Cardiac muscle cell (in vitro differentiated cells and primary cell): ENCODE measurements at regions not wholly inside any gene's neighbourhood (a gene's known extent, or its start where the extent isn't known, plus 50 kb on each side); places are given as distances from the start of the nearest gene placed in this dataset.

Source experiments
- DNase-seq, 2 donors: peaks; one replicate each; pipeline versions ENCODE4 v3.0.0 to v3.0.0-alpha.2; 2010 to 2017; ENCODE audit warnings: low read depth in 1 of 2, low spot score in 1 of 2
- H3K27ac ChIP-seq: fragments of 200-600 bp; sonication (generic); 2 replicates; pipeline ENCODE4 v1.5.1; 2016
- H3K27me3 ChIP-seq: fragments of 200-600 bp; sonication (generic); 2 replicates; pipeline ENCODE4 v1.6.0; 2016; ENCODE audit warnings: control low read depth
- H3K36me3 ChIP-seq: fragments of 200-600 bp; sonication (generic); 2 replicates; pipeline ENCODE4 v1.5.1; 2016; ENCODE audit warnings: control low read depth
- H3K4me1 ChIP-seq: fragments of 200-600 bp; sonication (generic); 2 replicates; pipeline ENCODE4 v1.8.1; 2017; ENCODE audit warnings: low read depth, mild to moderate bottlenecking, mixed run types
- H3K4me3 ChIP-seq: fragments of 200-600 bp; sonication (generic); 2 replicates; pipeline ENCODE4 v1.5.1; 2016; ENCODE audit warnings: mild to moderate bottlenecking
- H3K9me3 ChIP-seq: fragments of 200-600 bp; sonication (generic); 2 replicates; pipeline ENCODE4 v1.5.1; 2017; ENCODE audit warnings: low read depth, mild to moderate bottlenecking, control low read depth
- TF ChIP-seq, protein P1 (sequence below): IDR thresholded peaks from 2 replicates; pipeline ENCODE4 v1.5.1; 2012; ENCODE audit warnings: low read depth, mild to moderate bottlenecking, low read length

DNA sequence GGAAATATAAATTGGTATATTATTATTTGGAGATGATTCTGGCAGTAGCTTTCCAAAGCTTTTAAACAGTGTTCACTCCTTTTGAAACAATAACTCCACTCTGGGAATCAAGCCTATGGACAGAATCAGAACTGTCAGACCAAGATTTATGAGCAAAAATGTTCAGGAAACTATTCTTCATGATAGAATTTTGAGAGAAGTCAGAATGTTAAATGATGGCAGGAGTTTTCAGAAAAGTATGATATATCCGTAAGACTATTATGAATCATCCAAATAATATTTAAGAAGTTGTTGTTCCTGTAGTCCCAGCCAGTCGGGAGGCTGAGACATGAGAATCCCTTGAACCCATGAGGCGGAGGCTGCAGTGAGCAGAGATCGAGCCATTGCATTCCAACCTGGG lies 50.5 kb upstream of the ADGRG2 start:
- H3K4me3 ChIP-seq = no peak overlapping the region
- TF ChIP-seq, protein P1, sequence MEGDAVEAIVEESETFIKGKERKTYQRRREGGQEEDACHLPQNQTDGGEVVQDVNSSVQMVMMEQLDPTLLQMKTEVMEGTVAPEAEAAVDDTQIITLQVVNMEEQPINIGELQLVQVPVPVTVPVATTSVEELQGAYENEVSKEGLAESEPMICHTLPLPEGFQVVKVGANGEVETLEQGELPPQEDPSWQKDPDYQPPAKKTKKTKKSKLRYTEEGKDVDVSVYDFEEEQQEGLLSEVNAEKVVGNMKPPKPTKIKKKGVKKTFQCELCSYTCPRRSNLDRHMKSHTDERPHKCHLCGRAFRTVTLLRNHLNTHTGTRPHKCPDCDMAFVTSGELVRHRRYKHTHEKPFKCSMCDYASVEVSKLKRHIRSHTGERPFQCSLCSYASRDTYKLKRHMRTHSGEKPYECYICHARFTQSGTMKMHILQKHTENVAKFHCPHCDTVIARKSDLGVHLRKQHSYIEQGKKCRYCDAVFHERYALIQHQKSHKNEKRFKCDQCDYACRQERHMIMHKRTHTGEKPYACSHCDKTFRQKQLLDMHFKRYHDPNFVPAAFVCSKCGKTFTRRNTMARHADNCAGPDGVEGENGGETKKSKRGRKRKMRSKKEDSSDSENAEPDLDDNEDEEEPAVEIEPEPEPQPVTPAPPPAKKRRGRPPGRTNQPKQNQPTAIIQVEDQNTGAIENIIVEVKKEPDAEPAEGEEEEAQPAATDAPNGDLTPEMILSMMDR = no peak
- no peaks in the 10 kb centered on the region for H3K4me1 ChIP-seq
- H3K9me3 ChIP-seq = no peaks in the 10 kb centered on the region
- H3K27me3 ChIP-seq = no peaks in the 10 kb centered on the region
- no peaks in the 10 kb centered on the region for H3K36me3 ChIP-seq
- H3K27ac ChIP-seq = no peak overlapping the region
- no peak for DNase-seq

DNA sequence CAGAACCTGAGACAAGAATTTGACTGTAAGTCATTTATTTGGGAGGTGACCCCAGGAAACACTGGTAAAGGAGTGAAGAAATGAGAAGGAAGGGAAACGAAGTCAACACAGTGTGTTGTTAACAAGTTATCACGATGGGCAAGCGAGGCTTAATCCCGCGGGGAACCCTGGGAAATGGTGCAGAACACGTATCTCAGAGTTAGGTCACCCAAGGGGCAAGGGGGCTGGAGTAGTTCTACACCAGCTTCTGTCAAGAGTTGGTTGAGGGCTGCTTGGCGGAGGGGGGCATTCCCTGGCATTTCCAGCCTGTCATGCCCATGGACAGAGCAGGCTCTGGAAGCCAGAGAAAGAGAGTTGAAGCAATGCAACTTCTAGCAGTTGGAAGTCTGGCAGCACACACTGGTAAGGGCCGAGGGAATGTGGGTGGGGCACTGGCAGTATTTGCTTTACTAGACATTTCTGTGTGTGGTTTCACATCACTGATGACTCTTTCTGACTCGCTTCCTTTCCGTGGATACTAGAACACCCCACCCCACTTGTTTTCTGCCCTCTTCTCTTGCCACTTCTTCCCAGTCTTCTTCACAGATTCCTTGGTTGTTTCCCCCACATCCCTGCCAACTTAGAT lies 52.2 kb upstream of the ADGRG2 start:
- no peak overlapping the region for H3K27ac ChIP-seq
- DNase-seq = peak in 1 of 2 donors; percentile 12
- TF ChIP-seq, protein P1 = no peak
- H3K4me1 ChIP-seq = no peaks in the 10 kb centered on the region
- no peaks in the 10 kb centered on the region for H3K9me3 ChIP-seq
- no peaks in the 10 kb centered on the region for H3K27me3 ChIP-seq
- no peaks in the 10 kb centered on the region for H3K36me3 ChIP-seq
- no peak overlapping the region for H3K4me3 ChIP-seq

DNA sequence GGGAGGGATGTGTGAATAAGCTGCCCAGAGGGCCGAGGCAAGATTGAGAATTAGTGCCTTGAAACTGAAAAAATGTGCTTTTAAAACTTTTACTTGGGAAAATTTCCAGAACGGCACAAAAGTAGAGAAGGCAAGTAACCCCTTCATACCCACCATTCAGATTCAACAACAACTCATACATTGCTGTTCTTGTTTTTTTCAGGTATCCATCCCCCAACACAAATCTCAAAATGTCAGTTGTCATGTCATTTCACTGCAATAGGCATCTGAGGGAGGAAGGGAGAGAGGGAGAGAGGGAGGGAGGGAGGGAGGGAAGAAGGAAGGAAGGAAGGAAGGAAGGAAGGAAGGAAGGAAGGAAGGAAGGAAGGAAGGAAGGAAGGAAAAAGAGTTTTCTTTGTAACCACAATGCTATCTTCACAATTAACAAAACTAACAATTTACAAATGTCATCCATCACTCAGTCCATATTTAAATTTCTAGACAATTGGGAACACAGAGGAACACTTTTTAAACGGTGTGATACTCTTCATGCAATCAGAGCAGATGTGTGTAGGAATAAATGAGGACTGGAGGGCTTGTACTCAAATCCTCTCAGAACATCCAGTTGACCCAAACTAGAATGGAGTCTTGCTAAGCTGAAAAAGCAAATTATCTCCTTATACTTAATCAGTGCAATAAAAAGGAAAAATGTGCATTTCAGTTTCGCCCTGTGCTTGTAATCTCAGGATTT lies 54.8 kb upstream of the ADGRG2 start:
- H3K27ac ChIP-seq = no peak overlapping the region
- H3K27me3 ChIP-seq = no peaks in the 10 kb centered on the region
- no peak overlapping the region for H3K4me3 ChIP-seq
- no peaks in the 10 kb centered on the region for H3K36me3 ChIP-seq
- H3K4me1 ChIP-seq = no peaks in the 10 kb centered on the region
- TF ChIP-seq, protein P1 = no peak
- no peaks in the 10 kb centered on the region for H3K9me3 ChIP-seq
- no peak for DNase-seq

DNA sequence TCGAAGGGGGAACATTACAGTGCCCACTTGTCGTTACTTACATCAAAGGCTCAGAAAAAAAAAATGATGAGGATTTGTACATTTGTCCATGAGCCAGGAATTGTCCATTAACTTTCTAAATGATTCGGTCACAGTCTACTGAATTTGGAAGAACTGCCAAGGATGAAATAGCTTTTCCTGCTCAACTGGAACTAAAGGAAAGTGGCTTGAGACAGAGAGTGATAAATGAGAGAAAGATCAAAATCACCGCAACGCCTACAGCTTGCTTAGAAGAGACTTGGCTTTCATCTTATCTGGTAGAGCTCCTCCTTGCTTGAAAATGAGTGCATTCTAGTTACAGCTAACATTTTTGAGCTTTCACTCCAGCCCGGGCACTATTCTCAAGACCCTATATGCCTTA lies 55.5 kb upstream of the ADGRG2 start:
- DNase-seq = no peak

DNA sequence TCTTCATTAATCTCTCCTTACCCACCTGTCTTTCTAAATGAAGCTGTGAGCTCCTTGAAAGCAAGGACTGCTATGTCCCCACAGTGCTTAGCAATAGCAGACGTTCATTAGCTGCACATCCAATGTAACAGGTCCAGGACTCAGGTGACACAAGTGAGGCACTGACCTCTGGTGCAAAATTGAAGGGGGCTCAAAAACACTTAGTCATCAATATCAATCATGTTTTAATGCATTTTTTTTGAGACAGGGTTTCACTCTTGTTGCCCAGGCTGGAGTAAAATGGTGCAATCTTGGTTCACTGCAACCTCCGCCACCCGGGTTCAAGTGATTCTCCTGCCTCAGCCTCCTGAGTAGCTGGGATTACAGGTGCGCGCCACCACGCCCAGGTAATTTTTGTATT lies 56.1 kb upstream of the ADGRG2 start:
- Histone ChIP-seq H3K4me1 (no peaks in the 10 kb centered on the region), H3K36me3 (no peaks in the 10 kb centered on the region), H3K27ac (no peak overlapping the region), H3K9me3 (no peaks in the 10 kb centered on the region), H3K4me3 (no peak overlapping the region), H3K27me3 (no peaks in the 10 kb centered on the region)
- no peak for DNase-seq
- TF ChIP-seq, protein P1 = no peak

More for the DNA sequence above, 55.5 kb upstream of the ADGRG2 start:
- no peaks in the 10 kb centered on the region for H3K4me1 ChIP-seq
- H3K4me3 ChIP-seq = no peak overlapping the region
- TF ChIP-seq, protein P1 = no peak
- no peaks in the 10 kb centered on the region for H3K9me3 ChIP-seq
- H3K36me3 ChIP-seq = no peaks in the 10 kb centered on the region
- no peaks in the 10 kb centered on the region for H3K27me3 ChIP-seq
- H3K27ac ChIP-seq = no peak overlapping the region
